Stomach (tissue), 8 donors: ENCODE measurements at regions not wholly inside any gene's neighbourhood (a gene's known extent, or its start where the extent isn't known, plus 50 kb on each side); places are given as distances from the start of the nearest gene placed in this dataset.

ENCODE experiments used
- DNase-seq, 2 donors: peaks; one replicate each; pipeline versions ENCODE4 v3.0.0 to v3.0.0-alpha.2; 2013 to 2019
- H3K27ac ChIP-seq, 5 donors: fragments of 200-600 bp in 4 of 5; sonication (generic) in 4 of 5; one replicate each; pipeline ENCODE4 v1.5.1; 2013 to 2019; ENCODE audit warnings: mild to moderate bottlenecking in 1 of 5, moderate library complexity in 1 of 5
- H3K27me3 ChIP-seq, 3 donors: fragments of 200-600 bp; sonication (generic); one replicate each; pipeline ENCODE4 v1.5.1; 2017 to 2019; ENCODE audit warnings: mixed run types in 1 of 3
- H3K36me3 ChIP-seq, 4 donors: fragments of 200-600 bp; sonication (generic); 1 replicate in 3 of 4; 2 replicates in 1 of 4; pipeline ENCODE4 v1.5.1; 2016 to 2019
- H3K4me1 ChIP-seq, 4 donors: fragments of 200-600 bp; sonication (generic); one replicate each; pipeline ENCODE4 v1.5.1; 2016 to 2019
- H3K4me3 ChIP-seq, 4 donors: fragments of 200-600 bp; sonication (generic) in 3 of 4; one replicate each; pipeline ENCODE4 v1.5.1; 2016 to 2019; ENCODE audit warnings: mild to moderate bottlenecking in 1 of 4
- H3K9me3 ChIP-seq, 4 donors: fragments of 200-600 bp; sonication (generic); one replicate each; pipeline ENCODE4 v1.5.1; 2016 to 2019
- EP300 ChIP-seq: sonication (generic); formaldehyde crosslinking; IDR thresholded peaks from one replicate; pipeline ENCODE4 v1.6.1; 2017; ENCODE audit warnings: antibody characterized with exemption
- POLR2A ChIP-seq, 4 donors: fragments of 450-650 bp; IDR thresholded peaks; one replicate each; pipeline ENCODE4 v1.6.1; 2016; ENCODE audit warnings: antibody characterized with exemption in 4 of 4, control low read depth in 2 of 4, mild to moderate bottlenecking in 1 of 4, moderate library complexity in 1 of 4
- POLR2AphosphoS5 ChIP-seq, 3 donors: sonication (generic); formaldehyde crosslinking; IDR thresholded peaks; one replicate each; pipeline ENCODE4 v1.6.1; 2016; ENCODE audit warnings: antibody characterized with exemption in 3 of 3
- whole genome bisulfite sequencing, 5 donors: extraction: QIAGEN DNeasy Blood & Tissue Kit in 3 of 5; methylation state at CpG; one replicate each; pipeline versions ENCODE4 v1.1.5 to v1.1.7; 2013 to 2018; 5-methylcytosine and 5-hydroxymethylcytosine counted together
- intact Hi-C: fragments of 100-400 bp; cut with DNase I; formaldehyde crosslinking; loops from one replicate; pipeline ENCODE4 v1.15.1; 2023; ENCODE audit warnings: low total_unique reads
- TF ChIP-seq, protein P1 (sequence below), 7 experiments: fragments of 450-650 bp in 4 of 7; fragments of 200-600 bp in 3 of 7; sonication (generic) in 3 of 7; IDR thresholded peaks; one replicate each; pipeline ENCODE4 v1.5.1; 2016 to 2019; ENCODE audit warnings: antibody characterized with exemption in 7 of 7, control low read depth in 2 of 7, mild to moderate bottlenecking in 1 of 7
- donor health status: healthy with polysubstance abuse.
- donor health status: Bipolar disorder and iron deficiency.
- donor health status: healthy.

DNA sequence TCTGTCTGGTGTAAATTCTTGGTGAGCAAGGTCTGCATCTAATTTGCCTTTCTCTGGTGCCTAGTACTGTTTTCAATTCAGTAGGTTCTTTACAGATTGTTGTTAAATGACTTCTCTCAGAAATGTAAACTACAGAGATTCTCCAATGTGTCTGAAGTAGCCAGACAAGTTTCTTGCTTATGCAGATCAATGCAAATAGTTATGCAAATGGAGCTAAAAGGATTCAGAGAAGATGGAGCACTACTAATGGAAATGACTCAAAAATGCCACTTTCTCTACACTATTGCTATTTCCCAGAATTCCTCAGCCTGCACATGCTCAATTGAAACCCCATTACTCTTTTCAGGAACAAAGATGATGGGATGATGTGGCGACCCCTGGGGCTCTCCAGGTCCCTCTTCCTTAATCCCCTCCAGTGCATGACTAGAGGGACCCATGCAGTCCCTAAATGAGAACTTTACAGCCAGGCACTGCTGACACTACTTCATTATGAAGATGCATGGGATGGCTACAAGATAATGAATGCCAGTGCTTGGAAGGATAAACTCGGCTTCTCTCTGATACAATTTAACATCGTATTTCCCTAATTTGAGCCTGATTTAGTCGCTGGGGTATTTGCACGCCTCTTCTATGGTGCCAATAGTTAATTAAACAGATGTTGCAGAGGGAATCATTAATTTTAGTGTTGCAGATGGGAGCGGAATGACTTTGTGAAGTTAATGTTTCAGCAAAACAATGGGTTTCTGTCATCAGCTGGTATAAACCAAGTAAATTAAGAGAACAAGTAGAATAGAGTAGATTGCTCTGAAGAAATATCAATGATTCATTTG, 753.2 kb downstream of the TLR4 start:
- intact Hi-C loops, result no loop called here
- no peak for DNase-seq
- Histone ChIP-seq H3K36me3 (no peaks in the 10 kb centered on the region), H3K27me3 (no peaks in the 10 kb centered on the region), H3K9me3 (no peaks in the 10 kb centered on the region), H3K27ac (no peak overlapping the region), H3K4me3 (no peak overlapping the region), H3K4me1 (no peaks in the 10 kb centered on the region)
- TF ChIP-seq POLR2A (IDR thresholded peaks at IDR 0.05), result no peak
- 67 to 82% (median 78%) methylated on average over 6 of the region's 6 CpGs for WGBS, 5 donors

DNA sequence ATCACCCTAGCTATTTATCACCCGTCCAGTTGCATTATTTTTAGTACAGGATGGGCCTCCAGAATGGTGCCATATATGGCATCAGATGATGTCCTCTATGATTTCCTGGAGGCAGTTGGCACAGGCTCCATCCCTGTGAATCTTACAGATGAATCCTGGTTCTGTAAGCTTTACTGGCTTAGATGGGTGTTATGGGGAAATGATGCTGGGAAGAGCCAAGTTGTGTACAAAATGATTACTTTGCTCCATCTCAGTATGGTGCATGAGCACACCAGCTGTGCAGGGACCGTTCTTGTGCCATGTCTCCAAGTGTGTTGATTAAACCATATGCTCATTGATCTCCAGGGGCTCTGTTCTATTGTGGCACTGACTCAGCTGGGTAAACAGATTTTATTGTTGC, 755.7 kb downstream of the TLR4 start:
- Histone ChIP-seq H3K27me3 (no peaks in the 10 kb centered on the region), H3K4me3 (no peak overlapping the region), H3K9me3 (no peaks in the 10 kb centered on the region), H3K27ac (no peak overlapping the region), H3K36me3 (no peaks in the 10 kb centered on the region), H3K4me1 (no peaks in the 10 kb centered on the region)
- DNase-seq, result no peak
- 54 to 67% (median 60%) methylated on average over 2 of the region's 2 CpGs for WGBS, 5 donors
- intact Hi-C loops, result no loop called here
- TF ChIP-seq POLR2A (IDR thresholded peaks at IDR 0.05) (no peak), EP300 (no peak), POLR2AphosphoS5 (IDR thresholded peaks at IDR 0.05) (no peak)
- TF ChIP-seq, protein P1, sequence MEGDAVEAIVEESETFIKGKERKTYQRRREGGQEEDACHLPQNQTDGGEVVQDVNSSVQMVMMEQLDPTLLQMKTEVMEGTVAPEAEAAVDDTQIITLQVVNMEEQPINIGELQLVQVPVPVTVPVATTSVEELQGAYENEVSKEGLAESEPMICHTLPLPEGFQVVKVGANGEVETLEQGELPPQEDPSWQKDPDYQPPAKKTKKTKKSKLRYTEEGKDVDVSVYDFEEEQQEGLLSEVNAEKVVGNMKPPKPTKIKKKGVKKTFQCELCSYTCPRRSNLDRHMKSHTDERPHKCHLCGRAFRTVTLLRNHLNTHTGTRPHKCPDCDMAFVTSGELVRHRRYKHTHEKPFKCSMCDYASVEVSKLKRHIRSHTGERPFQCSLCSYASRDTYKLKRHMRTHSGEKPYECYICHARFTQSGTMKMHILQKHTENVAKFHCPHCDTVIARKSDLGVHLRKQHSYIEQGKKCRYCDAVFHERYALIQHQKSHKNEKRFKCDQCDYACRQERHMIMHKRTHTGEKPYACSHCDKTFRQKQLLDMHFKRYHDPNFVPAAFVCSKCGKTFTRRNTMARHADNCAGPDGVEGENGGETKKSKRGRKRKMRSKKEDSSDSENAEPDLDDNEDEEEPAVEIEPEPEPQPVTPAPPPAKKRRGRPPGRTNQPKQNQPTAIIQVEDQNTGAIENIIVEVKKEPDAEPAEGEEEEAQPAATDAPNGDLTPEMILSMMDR (IDR thresholded peaks at IDR 0.05), result no peak

DNA sequence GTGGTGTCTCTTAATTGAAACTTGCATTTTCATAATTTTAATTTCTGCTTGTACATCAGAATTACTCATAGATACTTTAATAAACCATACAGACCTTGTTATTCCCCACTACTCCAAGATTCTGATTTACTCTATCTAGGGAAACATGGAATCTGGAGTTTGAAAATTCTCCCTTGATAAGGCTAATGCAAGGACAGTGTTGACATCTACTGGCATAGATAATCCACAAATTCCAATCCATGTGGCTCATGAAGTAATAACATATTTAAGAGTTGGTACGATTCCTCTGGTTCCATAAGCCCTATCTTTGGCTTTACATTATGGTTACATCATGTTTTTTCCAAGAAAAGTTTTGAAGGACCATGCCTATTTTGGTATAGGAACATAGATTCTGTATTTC, 759.2 kb downstream of the TLR4 start:
- H3K36me3 ChIP-seq, result no peaks in the 10 kb centered on the region
- TF ChIP-seq POLR2AphosphoS5 (IDR thresholded peaks at IDR 0.05) (no peak), EP300 (no peak), POLR2A (IDR thresholded peaks at IDR 0.05) (no peak)
- TF ChIP-seq, protein P1 (IDR thresholded peaks at IDR 0.05), result no peak
- no peak overlapping the region for H3K27ac ChIP-seq
- DNase-seq, result no peak
- no peaks in the 10 kb centered on the region for H3K27me3 ChIP-seq
- intact Hi-C loops, result no loop called here
- 52 to 74% (median 59%) methylated on average over 1 of the region's 1 CpG for WGBS, 5 donors
- H3K4me1 ChIP-seq, result no peaks in the 10 kb centered on the region
- H3K9me3 ChIP-seq, result no peaks in the 10 kb centered on the region
- no peak overlapping the region for H3K4me3 ChIP-seq

DNA sequence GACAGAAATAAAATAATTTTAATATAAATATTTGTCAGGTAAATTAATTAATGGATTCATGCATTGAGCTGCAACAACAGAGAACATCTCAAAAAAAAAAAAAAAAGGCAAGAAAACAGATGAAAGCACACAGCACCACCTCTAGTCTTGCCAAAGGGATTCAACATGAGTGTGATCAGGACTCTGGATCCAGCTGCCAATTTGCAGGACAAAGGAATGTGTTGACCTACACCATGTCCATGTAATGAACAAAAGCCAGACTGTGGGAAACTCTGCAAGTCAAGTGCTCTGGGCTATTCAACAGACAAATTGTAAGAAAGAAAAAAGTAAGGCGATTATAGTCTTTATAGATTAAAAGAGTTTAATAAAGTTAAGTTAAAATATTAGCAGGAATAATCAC, 769.3 kb downstream of the TLR4 start:
- no peaks in the 10 kb centered on the region for H3K9me3 ChIP-seq
- TF ChIP-seq EP300 (no peak), POLR2AphosphoS5 (IDR thresholded peaks at IDR 0.05) (no peak), POLR2A (IDR thresholded peaks at IDR 0.05) (no peak)
- TF ChIP-seq, protein P1 (IDR thresholded peaks at IDR 0.05), result no peak
- no peak overlapping the region for H3K27ac ChIP-seq
- WGBS, 5 donors, result 56 to 83% (median 73%) methylated on average over 1 of the region's 1 CpG
- DNase-seq, result no peak
- intact Hi-C loops, result no loop called here
- H3K4me1 ChIP-seq, result no peaks in the 10 kb centered on the region
- no peaks in the 10 kb centered on the region for H3K36me3 ChIP-seq
- no peak overlapping the region for H3K4me3 ChIP-seq
- H3K27me3 ChIP-seq, result no peaks in the 10 kb centered on the region

DNA sequence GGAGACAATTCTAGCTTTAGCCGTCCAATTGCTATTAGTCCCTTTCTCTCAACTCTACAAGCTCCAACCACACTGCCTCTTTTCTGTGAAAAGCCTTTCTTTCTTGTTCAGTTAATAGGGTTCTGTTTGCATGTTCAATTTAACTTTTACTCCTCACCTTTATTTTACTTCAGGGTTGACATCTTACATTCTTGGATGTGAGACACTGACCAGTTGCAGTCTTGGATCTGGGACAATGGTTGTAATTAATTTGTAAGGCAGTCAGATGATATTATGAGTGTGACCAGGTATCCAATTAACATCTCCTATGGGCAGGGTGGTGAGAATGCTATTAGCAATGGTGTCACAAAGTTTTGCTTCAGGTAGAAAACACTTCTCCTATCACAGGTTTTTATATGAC, 774.5 kb downstream of the TLR4 start:
- 57 to 97% (median 83%) methylated on average over 1 of the region's 1 CpG for WGBS, 5 donors
- Histone ChIP-seq H3K4me1 (no peaks in the 10 kb centered on the region), H3K4me3 (no peak overlapping the region), H3K36me3 (no peaks in the 10 kb centered on the region), H3K27ac (no peak overlapping the region), H3K27me3 (no peaks in the 10 kb centered on the region), H3K9me3 (no peaks in the 10 kb centered on the region)
- no peak for DNase-seq
- intact Hi-C loops, result no loop called here
- TF ChIP-seq POLR2A (IDR thresholded peaks at IDR 0.05) (no peak), POLR2AphosphoS5 (IDR thresholded peaks at IDR 0.05) (no peak), EP300 (no peak)
- TF ChIP-seq, protein P1 (IDR thresholded peaks at IDR 0.05), result no peak
